ENCODE measurements at regions not wholly inside any gene's neighbourhood (a gene's known extent, or its start where the extent isn't known, plus 50 kb on each side); places are given as distances from the start of the nearest gene placed in this dataset.
"Not testable (repeated sequence)": the region's sequence is repeated elsewhere in the genome, so short reads cannot be mapped to it uniquely, and the experiment has no call there.

GRCh38 chr4:64899030-64899429, 489.8 kb upstream of the TECRL start:
- not testable (repeated sequence) for TF ChIP-seq POLR2A (IDR thresholded peaks at IDR 0.05); CTCF (IDR thresholded peaks at IDR 0.05); POLR2AphosphoS5 (IDR thresholded peaks at IDR 0.05; ENCODE audit: insufficient read depth in 1 of 2, low read depth in 1 of 2)

All from vagina (tissue), 2 donors.